ENCODE measurements at regions not wholly inside any gene's neighbourhood (a gene's known extent, or its start where the extent isn't known, plus 50 kb on each side); places are given as distances from the start of the nearest gene placed in this dataset.

DNA sequence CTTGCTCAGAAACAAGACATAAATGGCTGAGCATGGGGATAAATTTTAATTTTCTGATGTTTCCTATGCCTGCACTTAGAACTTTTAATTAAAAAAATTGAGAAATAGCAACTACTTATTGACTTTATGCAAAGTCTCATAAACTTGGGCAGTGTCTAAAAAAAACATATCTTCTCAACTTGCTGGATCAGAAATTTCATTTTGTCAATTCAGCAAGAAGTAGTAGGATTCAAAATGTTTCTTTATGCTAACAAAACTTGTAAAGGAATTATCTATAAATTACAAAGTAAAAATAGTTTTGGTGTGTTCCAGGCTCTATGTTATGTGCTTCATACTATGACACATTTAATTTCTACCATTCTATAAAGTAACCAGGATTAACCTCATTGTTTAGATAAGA lies 562.2 kb upstream of the IMPG1 start:
- no peaks in the 10 kb centered on the region for H3K9me1 ChIP-seq (ENCODE audit: control insufficient read depth, extremely low read depth, insufficient read depth, low read length)
- dilution Hi-C loops (cut with MboI; ENCODE audit: extremely low pct_ligation_motif_present, low sequenced_read_pairs) = no loop called here
- H3K4me1 ChIP-seq (ENCODE audit: control insufficient read depth, extremely low read depth, insufficient read depth, low read length) = no peaks in the 10 kb centered on the region
- no peak overlapping the region for H2AFZ ChIP-seq (ENCODE audit: control insufficient read depth, low read length)
- DNase-seq (ENCODE audit: low read depth, low spot score) (no peak), FAIRE-seq (no peak)
- no peak overlapping the region for H3K9ac ChIP-seq (ENCODE audit: control insufficient read depth, extremely low read depth, insufficient read depth, low read length)
- no peak overlapping the region for H3K4me2 ChIP-seq (ENCODE audit: control insufficient read depth, extremely low read depth, insufficient read depth, low read depth, low read length)
- H3K36me3 ChIP-seq (ENCODE audit: control insufficient read depth in 2 of 2, extremely low read depth in 1 of 2, insufficient read depth in 2 of 2, low read length in 2 of 2) = no peaks in the 10 kb centered on the region
- H3K4me3 ChIP-seq (ENCODE audit: control insufficient read depth in 2 of 3, extremely low read depth in 1 of 3, insufficient read depth in 2 of 3, low read depth in 1 of 3, low read length in 3 of 3) = no peak overlapping the region
- H3K27me3 ChIP-seq (ENCODE audit: control insufficient read depth, extremely low read depth, insufficient read depth, low read length) = no peaks in the 10 kb centered on the region
- no peaks in the 10 kb centered on the region for H3K79me2 ChIP-seq (ENCODE audit: control insufficient read depth, insufficient read depth, low read length)
- peaks cover 1% of the 10 kb centered on the region for H3K9me3 ChIP-seq (ENCODE audit: control insufficient read depth, low read depth, low read length)
- H4K20me1 ChIP-seq (ENCODE audit: control insufficient read depth, extremely low read depth, insufficient read depth, low read length) = no peaks in the 10 kb centered on the region
- no peak for TF ChIP-seq EZH2 (IDR thresholded peaks at IDR 0.05; ENCODE audit: low read length)
- TF ChIP-seq, protein P1, sequence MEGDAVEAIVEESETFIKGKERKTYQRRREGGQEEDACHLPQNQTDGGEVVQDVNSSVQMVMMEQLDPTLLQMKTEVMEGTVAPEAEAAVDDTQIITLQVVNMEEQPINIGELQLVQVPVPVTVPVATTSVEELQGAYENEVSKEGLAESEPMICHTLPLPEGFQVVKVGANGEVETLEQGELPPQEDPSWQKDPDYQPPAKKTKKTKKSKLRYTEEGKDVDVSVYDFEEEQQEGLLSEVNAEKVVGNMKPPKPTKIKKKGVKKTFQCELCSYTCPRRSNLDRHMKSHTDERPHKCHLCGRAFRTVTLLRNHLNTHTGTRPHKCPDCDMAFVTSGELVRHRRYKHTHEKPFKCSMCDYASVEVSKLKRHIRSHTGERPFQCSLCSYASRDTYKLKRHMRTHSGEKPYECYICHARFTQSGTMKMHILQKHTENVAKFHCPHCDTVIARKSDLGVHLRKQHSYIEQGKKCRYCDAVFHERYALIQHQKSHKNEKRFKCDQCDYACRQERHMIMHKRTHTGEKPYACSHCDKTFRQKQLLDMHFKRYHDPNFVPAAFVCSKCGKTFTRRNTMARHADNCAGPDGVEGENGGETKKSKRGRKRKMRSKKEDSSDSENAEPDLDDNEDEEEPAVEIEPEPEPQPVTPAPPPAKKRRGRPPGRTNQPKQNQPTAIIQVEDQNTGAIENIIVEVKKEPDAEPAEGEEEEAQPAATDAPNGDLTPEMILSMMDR (optimal IDR thresholded peaks at IDR 0.05 in 1 of 3, IDR thresholded peaks at IDR 0.05 in 1 of 3, conservative IDR thresholded peaks at IDR 0.05 in 1 of 3; ENCODE audit: extremely low read depth in 1 of 3, insufficient read depth in 2 of 3, low read length in 3 of 3) = no peak
- H3K27ac ChIP-seq (ENCODE audit: control insufficient read depth, insufficient read depth, low read length) = no peak overlapping the region

DNA sequence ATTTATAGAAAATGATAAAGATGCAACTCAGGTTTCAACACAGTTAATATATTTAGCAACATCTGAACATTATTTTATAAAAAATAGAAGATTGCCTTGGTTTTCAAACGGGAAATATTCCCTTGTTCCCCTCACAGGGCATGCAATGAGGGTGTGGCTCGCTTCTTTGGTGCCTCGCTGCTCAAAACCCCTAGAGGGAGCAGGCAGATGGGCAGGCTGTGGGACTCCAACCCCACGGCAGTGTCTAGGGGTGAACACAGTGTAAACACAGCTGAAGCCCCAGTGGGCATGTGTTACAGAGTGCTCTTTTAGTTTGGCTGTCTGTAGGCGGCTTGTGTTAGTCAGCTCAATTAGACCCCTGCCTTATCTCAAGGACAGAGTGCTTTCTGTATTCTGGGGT lies 560.8 kb upstream of the IMPG1 start:
- Histone ChIP-seq H3K79me2 (ENCODE audit: control insufficient read depth, insufficient read depth, low read length) (no peaks in the 10 kb centered on the region), H3K36me3 (ENCODE audit: control insufficient read depth in 2 of 2, extremely low read depth in 1 of 2, insufficient read depth in 2 of 2, low read length in 2 of 2) (no peaks in the 10 kb centered on the region), H3K4me2 (ENCODE audit: control insufficient read depth, extremely low read depth, insufficient read depth, low read depth, low read length) (no peak overlapping the region), H3K27ac (ENCODE audit: control insufficient read depth, insufficient read depth, low read length) (no peak overlapping the region), H3K9me3 (ENCODE audit: control insufficient read depth, low read depth, low read length) (peaks cover 1% of the 10 kb centered on the region), H3K27me3 (ENCODE audit: control insufficient read depth, extremely low read depth, insufficient read depth, low read length) (no peaks in the 10 kb centered on the region), H3K9me1 (ENCODE audit: control insufficient read depth, extremely low read depth, insufficient read depth, low read length) (no peaks in the 10 kb centered on the region), H3K4me1 (ENCODE audit: control insufficient read depth, extremely low read depth, insufficient read depth, low read length) (no peaks in the 10 kb centered on the region), H2AFZ (ENCODE audit: control insufficient read depth, low read length) (no peak overlapping the region), H3K4me3 (ENCODE audit: control insufficient read depth in 2 of 3, extremely low read depth in 1 of 3, insufficient read depth in 2 of 3, low read depth in 1 of 3, low read length in 3 of 3) (no peak overlapping the region), H4K20me1 (ENCODE audit: control insufficient read depth, extremely low read depth, insufficient read depth, low read length) (no peaks in the 10 kb centered on the region), H3K9ac (ENCODE audit: control insufficient read depth, extremely low read depth, insufficient read depth, low read length) (no peak overlapping the region)
- no peak for TF ChIP-seq EZH2 (IDR thresholded peaks at IDR 0.05; ENCODE audit: low read length)
- TF ChIP-seq, protein P1 (optimal IDR thresholded peaks at IDR 0.05 in 1 of 3, IDR thresholded peaks at IDR 0.05 in 1 of 3, conservative IDR thresholded peaks at IDR 0.05 in 1 of 3; ENCODE audit: extremely low read depth in 1 of 3, insufficient read depth in 2 of 3, low read length in 3 of 3) = peak in 1 of 3 experiments; percentile 13
- dilution Hi-C loops (cut with MboI; ENCODE audit: extremely low pct_ligation_motif_present, low sequenced_read_pairs) = no loop called here
- FAIRE-seq (no peak), DNase-seq (ENCODE audit: low read depth, low spot score) (no peak)

All from keratinocyte (primary cell).